H1 (cell line): ENCODE measurements at regions not wholly inside any gene's neighbourhood (a gene's known extent, or its start where the extent isn't known, plus 50 kb on each side); places are given as distances from the start of the nearest gene placed in this dataset.

Experiments used
- CTCF ChIA-PET: fragments of 300-600 bp; sonication (Branson Sonifier 250); formaldehyde crosslinking; loops from one replicate; lab custom pipeline; 2021; ENCODE audit not compliant: partially characterized antibody; lab: Charles Lee
- POLR2A ChIA-PET: fragments of 300-600 bp; sonication (Branson Sonifier 250); formaldehyde crosslinking; loops from one replicate; lab custom pipeline; 2021; ENCODE audit warnings: inconsistent platforms; ENCODE audit not compliant: partially characterized antibody; lab: Charles Lee
- DNase-seq, 2 experiments: peaks; one replicate each; pipeline versions ENCODE4 v3.0.0 to v3.0.0-alpha.2; 2010 to 2022; ENCODE audit warnings: low spot score in 2 of 2, low read depth in 1 of 2, mixed read lengths in 1 of 2
- FAIRE-seq: peaks from 2 replicates; lab custom pipeline; 2011; peaks lifted over from hg19 to GRCh38; lab: Jason Lieb, UNC
- H2AFZ ChIP-seq: 2 replicates; pipeline ENCODE4 v1.8.1; 2012; ENCODE audit warnings: low read length, inconsistent platforms
- H2AK5ac ChIP-seq: 2 replicates; pipeline ENCODE4 v1.6.1; 2013; ENCODE audit warnings: low read depth, low read length
- H2BK120ac ChIP-seq: replicated peaks from 2 replicates; pipeline ENCODE3; 2013; ENCODE audit warnings: low read depth, low read length, inconsistent platforms
- H2BK12ac ChIP-seq: 2 replicates; pipeline ENCODE4 v1.6.1; 2013; ENCODE audit warnings: low read depth, low read length
- H2BK15ac ChIP-seq: 2 replicates; pipeline ENCODE4 v1.6.1; 2013; ENCODE audit warnings: low read length
- H2BK20ac ChIP-seq: 2 replicates; pipeline ENCODE4 v1.6.1; 2013; ENCODE audit warnings: low read length
- H2BK5ac ChIP-seq: 2 replicates; pipeline ENCODE4 v1.6.1; 2013; ENCODE audit warnings: low read depth, low read length
- H3K14ac ChIP-seq: 2 replicates; pipeline ENCODE4 v1.6.1; 2013; ENCODE audit warnings: inconsistent platforms; ENCODE audit not compliant: insufficient read length
- H3K18ac ChIP-seq: 2 replicates; pipeline ENCODE4 v1.6.1; 2013; ENCODE audit warnings: low read length; ENCODE audit errors: extremely low read depth
- H3K23ac ChIP-seq: 2 replicates; pipeline ENCODE4 v1.6.1; 2013; ENCODE audit warnings: inconsistent platforms; ENCODE audit not compliant: insufficient read length
- H3K23me2 ChIP-seq: 2 replicates; pipeline ENCODE4 v1.6.1; 2013; ENCODE audit warnings: low read depth, low read length
- H3K27ac ChIP-seq: 2 replicates; pipeline ENCODE4 v1.6.1; 2011; ENCODE audit warnings: low read depth, low read length, inconsistent platforms
- H3K27me3 ChIP-seq, 4 experiments: replicated peaks in 1 of 4; 1 replicate in 1 of 4; 2 replicates in 3 of 4; pipeline versions ENCODE4 v1.6.1 to v1.8.1; 2011 to 2013; ENCODE audit warnings: low read length in 3 of 4, mild to moderate bottlenecking in 3 of 4, inconsistent platforms in 2 of 4, mixed read lengths in 2 of 4, moderate library complexity in 1 of 4; ENCODE audit not compliant: control insufficient read depth in 3 of 4, insufficient read depth in 3 of 4; ENCODE audit errors: extremely low read depth in 1 of 4
- H3K36me3 ChIP-seq, 4 experiments: 2 replicates each; pipeline versions ENCODE4 v1.6.1 to v1.8.1; 2011 to 2013; ENCODE audit warnings: mild to moderate bottlenecking in 4 of 4, low read length in 3 of 4, moderate library complexity in 2 of 4, control low read depth in 1 of 4, inconsistent platforms in 1 of 4; ENCODE audit not compliant: insufficient read depth in 4 of 4, control insufficient read depth in 2 of 4
- H3K4ac ChIP-seq: replicated peaks from 2 replicates; pipeline ENCODE3; 2013; ENCODE audit warnings: low read length, low read depth, mixed read lengths, inconsistent platforms; ENCODE audit not compliant: insufficient read length
- H3K4me1 ChIP-seq, 4 experiments: replicated peaks in 1 of 4; 1 replicate in 1 of 4; 2 replicates in 3 of 4; pipeline versions ENCODE4 v1.6.1 to v1.8.1; 2011 to 2013; ENCODE audit warnings: low read length in 3 of 4, inconsistent platforms in 2 of 4, mixed read lengths in 1 of 4; ENCODE audit not compliant: insufficient read depth in 4 of 4, control insufficient read depth in 3 of 4
- H3K4me2 ChIP-seq, 2 experiments: 2 replicates each; pipeline versions ENCODE4 v1.6.1 to v1.8.1; 2011 to 2013; ENCODE audit warnings: low read depth in 2 of 2, low read length in 2 of 2, control low read depth in 1 of 2, inconsistent platforms in 1 of 2, mild to moderate bottlenecking in 1 of 2; ENCODE audit not compliant: insufficient read depth in 1 of 2
- H3K4me3 ChIP-seq, 4 experiments: fragments of 200-600, 300-600 bp in 1 of 4; sonication (generic), shearing (Covaris generic), sonication (Bioruptor Twin) in 1 of 4; 2 replicates each; pipeline versions ENCODE4 v1.5.1 to v1.8.1; 2011 to 2016; ENCODE audit warnings: low read length in 4 of 4, low read depth in 3 of 4, control low read depth in 2 of 4, inconsistent platforms in 2 of 4, mild to moderate bottlenecking in 2 of 4, mixed read lengths in 1 of 4, moderate library complexity in 1 of 4; ENCODE audit not compliant: insufficient read depth in 2 of 4; ENCODE audit errors: extremely low read depth in 1 of 4
- H3K56ac ChIP-seq: replicated peaks from 2 replicates; pipeline ENCODE3; 2013; ENCODE audit warnings: low read depth, mild to moderate bottlenecking, mixed read lengths, low read length, inconsistent platforms; ENCODE audit not compliant: insufficient read length
- H3K79me1 ChIP-seq: 2 replicates; pipeline ENCODE4 v1.6.1; 2013; ENCODE audit warnings: low read depth, low read length, control low read depth
- H3K79me2 ChIP-seq, 2 experiments: 2 replicates each; pipeline versions ENCODE4 v1.6.1 to v1.8.1; 2012 to 2013; ENCODE audit warnings: low read length in 2 of 2, mild to moderate bottlenecking in 2 of 2, inconsistent platforms in 1 of 2; ENCODE audit not compliant: insufficient read depth in 2 of 2, control insufficient read depth in 1 of 2
- H3K9ac ChIP-seq, 4 experiments: replicated peaks in 1 of 4; 1 replicate in 1 of 4; 2 replicates in 3 of 4; pipeline versions ENCODE4 v1.6.1 to v1.8.1; 2011 to 2013; ENCODE audit warnings: low read depth in 3 of 4, low read length in 3 of 4, control low read depth in 2 of 4, mild to moderate bottlenecking in 2 of 4, moderate library complexity in 2 of 4, inconsistent platforms in 1 of 4; ENCODE audit errors: extremely low read depth in 1 of 4
- H3K9me3 ChIP-seq, 2 experiments: 2 replicates each; pipeline versions ENCODE4 v1.6.1 to v1.8.1; 2012 to 2013; ENCODE audit warnings: mild to moderate bottlenecking in 2 of 2, moderate library complexity in 2 of 2, control low read depth in 1 of 2, inconsistent platforms in 1 of 2, low read depth in 1 of 2, low read length in 1 of 2, mixed read lengths in 1 of 2; ENCODE audit not compliant: insufficient read depth in 2 of 2
- H4K20me1 ChIP-seq, 2 experiments: replicated peaks in 1 of 2; 2 replicates each; pipeline versions ENCODE3 to v1.8.1; 2011 to 2013; ENCODE audit warnings: inconsistent platforms in 2 of 2, low read length in 2 of 2, mild to moderate bottlenecking in 1 of 2; ENCODE audit not compliant: insufficient read depth in 2 of 2, control insufficient read depth in 1 of 2
- H4K5ac ChIP-seq: 2 replicates; pipeline ENCODE4 v1.6.1; 2013; ENCODE audit warnings: low read length, low read depth, mixed read lengths, inconsistent platforms; ENCODE audit not compliant: insufficient read length
- H4K8ac ChIP-seq: 2 replicates; pipeline ENCODE4 v1.8.0; 2013; ENCODE audit warnings: mild to moderate bottlenecking, moderate library complexity, low read length, inconsistent platforms; ENCODE audit not compliant: insufficient read depth; ENCODE audit errors: extremely low read depth
- H4K91ac ChIP-seq: replicated peaks from 2 replicates; pipeline ENCODE3; 2013; ENCODE audit warnings: low read length, mixed read lengths, inconsistent platforms; ENCODE audit not compliant: insufficient read length
- CHD1 ChIP-seq: IDR thresholded peaks from 2 replicates; pipeline ENCODE4 v1.6.1; 2012; ENCODE audit warnings: low read depth, low read length, improper control_type of control experiment
- CREB1 ChIP-seq: IDR thresholded peaks from 2 replicates; pipeline ENCODE4 v1.6.1; 2012; ENCODE audit warnings: inconsistent platforms
- FOSL1 ChIP-seq: IDR thresholded peaks from 2 replicates; pipeline ENCODE4 v1.6.1; 2011; ENCODE audit warnings: mild to moderate bottlenecking, low read depth, low read length, moderate library complexity; ENCODE audit not compliant: insufficient read depth
- POLR2A ChIP-seq, 2 experiments: IDR thresholded peaks; 1 replicate in 1 of 2; 2 replicates in 1 of 2; pipeline ENCODE4 v1.6.1; 2011; ENCODE audit warnings: low read depth in 2 of 2, low read length in 2 of 2, mild to moderate bottlenecking in 2 of 2; ENCODE audit errors: control extremely low read depth in 1 of 2
- RXRA ChIP-seq: IDR thresholded peaks from 2 replicates; pipeline ENCODE4 v1.6.1; 2011; ENCODE audit warnings: low read depth, mild to moderate bottlenecking, low read length, moderate library complexity; ENCODE audit not compliant: insufficient read depth
- SAP30 ChIP-seq: fragments of 300-600 bp; sonication (generic); IDR thresholded peaks from 2 replicates; pipeline ENCODE4 v1.7.1; 2012; ENCODE audit warnings: low read length, moderate library complexity, mild to moderate bottlenecking, inconsistent platforms; ENCODE audit not compliant: insufficient read depth, insufficient replicate concordance
- SP4 ChIP-seq: IDR thresholded peaks from 2 replicates; pipeline ENCODE4 v1.6.1; 2012; ENCODE audit warnings: low read length, inconsistent platforms
- TAF7 ChIP-seq: optimal IDR thresholded peaks from 2 replicates; pipeline ENCODE3; 2011; ENCODE audit warnings: low read depth, mild to moderate bottlenecking, inconsistent platforms, low read length, moderate library complexity, borderline replicate concordance
- WGBS, 2 experiments: shearing (Covaris generic) in 1 of 2; methylation state at CpG; one replicate each; pipeline versions ENCODE4 v1.1.6 to v1.1.7; 2013 to 2015; ENCODE audit warnings: low lambda C conversion rate in 2 of 2, mixed read lengths in 2 of 2, inconsistent platforms in 1 of 2, low coverage in 1 of 2, missing lambda C conversion rate in 1 of 2; ENCODE audit not compliant: insufficient replicate concordance in 2 of 2, insufficient coverage in 1 of 2, insufficient read length in 1 of 2; ENCODE audit errors: extremely low coverage in 1 of 2, missing lambda C conversion rate in 1 of 2; 5-methylcytosine and 5-hydroxymethylcytosine counted together

- no peak overlapping the region for H4K5ac ChIP-seq
- H3K14ac ChIP-seq: no peak overlapping the region
- no peaks in the 10 kb centered on the region for H3K36me3 ChIP-seq
- ChIA-PET POLR2A (no interaction called here), CTCF (interaction anchor here (0.6 kb wide), 1 partner anchor 787 kb away, joined by 3 read pairs; no protein-coding TSS in a partner anchor)
- no peak overlapping the region for H3K4me2 ChIP-seq
- H2AK5ac ChIP-seq: no peak overlapping the region
- no peak overlapping the region for H3K4me3 ChIP-seq
- H3K18ac ChIP-seq: no peak overlapping the region
- no peak overlapping the region for H2BK120ac ChIP-seq
- no peak overlapping the region for H2BK12ac ChIP-seq
- no peak overlapping the region for H3K4ac ChIP-seq
- no peak overlapping the region for H2AFZ ChIP-seq
- H4K91ac ChIP-seq: no peak overlapping the region
- DNase-seq (no peak), FAIRE-seq (no peak)
- no peaks in the 10 kb centered on the region for H3K79me1 ChIP-seq
- no peaks in the 10 kb centered on the region for H4K20me1 ChIP-seq
- no peaks in the 10 kb centered on the region; a peak in 1 of 4 replicates for H3K9me3 ChIP-seq
- no peak overlapping the region for H2BK5ac ChIP-seq
- no peak overlapping the region for H3K23ac ChIP-seq
- H3K56ac ChIP-seq: no peak overlapping the region
- H3K9ac ChIP-seq: no peak overlapping the region
- H3K27ac ChIP-seq: no peak overlapping the region
- no peak overlapping the region for H2BK20ac ChIP-seq
- WGBS, 2 experiments: 85% methylated on average over 1 of the region's 1 CpG; no CpG with 5 or more reads in 1 of the 2 experiments
- no peaks in the 10 kb centered on the region for H3K79me2 ChIP-seq
- H3K23me2 ChIP-seq: no peaks in the 10 kb centered on the region
- no peak overlapping the region for H4K8ac ChIP-seq
- H3K27me3 ChIP-seq: no peaks in the 10 kb centered on the region
- H2BK15ac ChIP-seq: no peak overlapping the region
- 0 out of 7 replicates have a peak, but pooled peaks cover 0 to 4% (median 0%) of the 10 kb centered on the region in 4 experiments for H3K4me1 ChIP-seq
- TF ChIP-seq TAF7 (no peak), SAP30 (no peak), RXRA (no peak), SP4 (no peak), CHD1 (no peak), FOSL1 (no peak), CREB1 (no peak), POLR2A (IDR thresholded peaks at IDR 0.05; ENCODE audit: control extremely low read depth in 1 of 2, low read depth in 2 of 2, low read length in 2 of 2) (no peak)
Measured at GRCh38 chr4:124589786-124590185, 122.7 kb downstream of the ANKRD50 start.
